A673 (cell line): ENCODE measurements at regions not wholly inside any gene's neighbourhood (a gene's known extent, or its start where the extent isn't known, plus 50 kb on each side); places are given as distances from the start of the nearest gene placed in this dataset.

ENCODE experiments used
- BruUV-seq: library from RNA; stranded (reverse); fragments of 400-500 nt; replicated peaks from 2 replicates; lab custom pipeline; 2021; lab: Mats Ljungman, UMichigan
- CTCF ChIA-PET: fragments of 300-600 bp; sonication (Branson Sonifier 250); formaldehyde crosslinking; loops from one replicate; lab custom pipeline; 2022; ENCODE audit warnings: antibody characterized with exemption; lab: Charles Lee
- POLR2A ChIA-PET: fragments of 300-600 bp; sonication (Branson Sonifier 250); formaldehyde crosslinking; loops from one replicate; lab custom pipeline; 2022; ENCODE audit warnings: antibody characterized with exemption; ENCODE audit not compliant: low non-redundant PET; lab: Charles Lee
- DNase-seq: peaks from one replicate; pipeline ENCODE4 v3.0.0-alpha.2; 2015; ENCODE audit warnings: low spot score
- H3K27ac ChIP-seq: fragments of 200-600 bp; sonication (generic); 2 replicates; pipeline ENCODE4 v1.5.1; 2016; ENCODE audit warnings: mixed run types, low read depth, mild to moderate bottlenecking, mixed read lengths, antibody characterized with exemption, low read length; ENCODE audit not compliant: poor library complexity, severe bottlenecking
- H3K27me3 ChIP-seq: fragments of 200-600 bp; sonication (generic); replicated peaks from 2 replicates; pipeline ENCODE4 v1.6.1; 2017; ENCODE audit warnings: mixed run types, low read depth, mild to moderate bottlenecking, mixed read lengths, antibody characterized with exemption, low read length; ENCODE audit not compliant: insufficient read depth, poor library complexity
- H3K36me3 ChIP-seq: fragments of 200-600 bp; sonication (generic); 2 replicates; pipeline ENCODE4 v1.6.1; 2016; ENCODE audit warnings: mixed run types, mild to moderate bottlenecking, mixed read lengths, antibody characterized with exemption, low read length; ENCODE audit not compliant: insufficient read depth, poor library complexity, severe bottlenecking
- H3K4me1 ChIP-seq: fragments of 200-600 bp; sonication (generic); 2 replicates; pipeline ENCODE4 v1.6.1; 2017; ENCODE audit warnings: mixed run types, mild to moderate bottlenecking, mixed read lengths, antibody characterized with exemption, low read length; ENCODE audit not compliant: insufficient read depth, poor library complexity, severe bottlenecking
- H3K4me3 ChIP-seq: fragments of 200-600 bp; sonication (generic); 2 replicates; pipeline ENCODE4 v1.5.1; 2016; ENCODE audit warnings: low read depth, mixed run types, mild to moderate bottlenecking, mixed read lengths, low read length; ENCODE audit not compliant: poor library complexity, severe bottlenecking
- H3K9me3 ChIP-seq: fragments of 200-600 bp; sonication (generic); 2 replicates; pipeline ENCODE4 v1.6.1; 2016; ENCODE audit warnings: mixed run types, low read depth, mild to moderate bottlenecking, mixed read lengths, antibody characterized with exemption, low read length; ENCODE audit not compliant: poor library complexity, severe bottlenecking
- EZH2 ChIP-seq: fragments of 200-600 bp; sonication (generic); IDR thresholded peaks from 2 replicates; pipeline ENCODE4 v1.6.1; 2017; ENCODE audit warnings: borderline replicate concordance, low read depth, mild to moderate bottlenecking, mixed read lengths, antibody characterized with exemption, low read length; ENCODE audit not compliant: poor library complexity, severe bottlenecking
- intact Hi-C: fragments of 100-400 bp; cut with micrococcal nuclease; formaldehyde crosslinking; loops from one replicate; pipeline ENCODE4 v1.10.0; 2022; ENCODE audit not compliant: unreplicated experiment
- TF ChIP-seq, protein P1 (sequence below): fragments of 300-800, 200-600 bp; sonication (generic); conservative IDR thresholded peaks from 2 replicates; pipeline ENCODE4 v1.5.1; 2017; ENCODE audit warnings: low read depth, mild to moderate bottlenecking, antibody characterized with exemption, low read length, moderate library complexity, mixed read lengths

DNA sequence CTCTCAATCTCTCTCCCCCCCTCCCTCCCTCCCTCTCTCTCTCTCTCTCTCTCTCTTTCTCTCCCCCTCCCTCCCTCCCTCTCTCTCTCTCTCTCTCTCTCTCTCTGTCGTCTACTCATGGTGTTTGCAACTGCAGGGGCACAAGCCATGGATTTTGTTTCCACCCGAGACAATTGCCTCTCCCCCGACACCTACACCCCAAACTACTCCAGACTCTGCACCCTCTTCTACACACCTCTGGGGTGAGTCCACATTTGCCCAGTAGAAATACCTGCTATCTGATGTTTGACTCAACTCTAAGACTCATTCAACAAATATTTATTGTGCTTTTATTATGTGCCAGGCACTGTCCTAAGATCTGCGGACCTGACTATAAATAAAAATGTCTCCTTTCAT is 93.7 kb downstream of the TMEM17 start:
- POLR2A ChIA-PET = no interaction called here
- H3K4me1 ChIP-seq = no peaks in the 10 kb centered on the region
- no peak overlapping the region for H3K27ac ChIP-seq
- intact Hi-C loops = loop anchor here (2.0 to 10.0 kb wide), 2 partner anchors 218 to 494 kb away; partner anchors contain the start of gene B3GNT2
- CTCF ChIA-PET = interaction anchor here (1.3 kb wide), 1 partner anchor 419 kb away, joined by 4 read pairs; no protein-coding TSS in a partner anchor
- DNase-seq = no peak
- no TSS peak for BruUV-seq
- no peaks in the 10 kb centered on the region for H3K9me3 ChIP-seq
- no peaks in the 10 kb centered on the region for H3K36me3 ChIP-seq
- TF ChIP-seq, protein P1, sequence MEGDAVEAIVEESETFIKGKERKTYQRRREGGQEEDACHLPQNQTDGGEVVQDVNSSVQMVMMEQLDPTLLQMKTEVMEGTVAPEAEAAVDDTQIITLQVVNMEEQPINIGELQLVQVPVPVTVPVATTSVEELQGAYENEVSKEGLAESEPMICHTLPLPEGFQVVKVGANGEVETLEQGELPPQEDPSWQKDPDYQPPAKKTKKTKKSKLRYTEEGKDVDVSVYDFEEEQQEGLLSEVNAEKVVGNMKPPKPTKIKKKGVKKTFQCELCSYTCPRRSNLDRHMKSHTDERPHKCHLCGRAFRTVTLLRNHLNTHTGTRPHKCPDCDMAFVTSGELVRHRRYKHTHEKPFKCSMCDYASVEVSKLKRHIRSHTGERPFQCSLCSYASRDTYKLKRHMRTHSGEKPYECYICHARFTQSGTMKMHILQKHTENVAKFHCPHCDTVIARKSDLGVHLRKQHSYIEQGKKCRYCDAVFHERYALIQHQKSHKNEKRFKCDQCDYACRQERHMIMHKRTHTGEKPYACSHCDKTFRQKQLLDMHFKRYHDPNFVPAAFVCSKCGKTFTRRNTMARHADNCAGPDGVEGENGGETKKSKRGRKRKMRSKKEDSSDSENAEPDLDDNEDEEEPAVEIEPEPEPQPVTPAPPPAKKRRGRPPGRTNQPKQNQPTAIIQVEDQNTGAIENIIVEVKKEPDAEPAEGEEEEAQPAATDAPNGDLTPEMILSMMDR = no peak
- TF ChIP-seq EZH2 = no peak
- no peak overlapping the region for H3K4me3 ChIP-seq
- H3K27me3 ChIP-seq = no peaks in the 10 kb centered on the region

DNA sequence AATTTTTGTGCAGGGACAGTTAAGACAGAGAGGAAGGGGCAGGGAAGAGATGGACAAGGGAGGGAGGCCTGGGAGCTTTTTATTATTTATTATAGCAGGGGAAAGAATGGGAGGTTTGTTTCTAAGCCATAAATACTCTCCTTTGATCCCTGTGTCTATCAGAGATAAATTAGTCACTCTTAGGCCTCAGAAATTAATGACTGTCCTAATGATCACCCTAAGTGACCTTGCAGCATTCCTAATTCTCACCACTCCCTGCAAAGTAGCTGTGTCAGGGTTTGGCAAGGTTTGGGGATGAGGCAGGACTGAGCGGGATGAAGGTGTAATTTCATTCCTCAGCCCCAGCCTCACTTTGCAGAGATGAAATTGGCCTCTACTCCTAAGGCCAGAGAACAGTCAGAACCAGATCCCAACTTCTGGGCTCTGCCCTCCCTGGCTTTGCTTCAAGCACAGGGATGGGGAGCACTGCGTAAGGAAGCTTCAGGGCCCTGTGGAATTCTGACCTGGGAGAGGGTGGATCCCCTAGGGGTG is 95.0 kb downstream of the TMEM17 start:
- DNase-seq = no peak
- TF ChIP-seq, protein P1 = no peak
- no peak for TF ChIP-seq EZH2
- ChIA-PET CTCF (interaction anchor here (0.6 to 1.3 kb wide), 2 partner anchors 195 to 418 kb away, joined by 4 read pairs; no protein-coding TSS in a partner anchor), POLR2A (no interaction called here)
- Histone ChIP-seq H3K27ac (no peak overlapping the region), H3K4me1 (no peaks in the 10 kb centered on the region), H3K9me3 (no peaks in the 10 kb centered on the region), H3K36me3 (no peaks in the 10 kb centered on the region), H3K4me3 (no peak overlapping the region), H3K27me3 (no peaks in the 10 kb centered on the region)
- intact Hi-C loops = loop anchor here (1.0 to 10.0 kb wide), 2 partner anchors 216 to 418 kb away; partner anchors contain the start of gene B3GNT2
- BruUV-seq = no TSS peak

- Histone ChIP-seq H3K27ac (no peak overlapping the region), H3K4me3 (no peak overlapping the region), H3K27me3 (no peaks in the 10 kb centered on the region), H3K9me3 (no peaks in the 10 kb centered on the region), H3K4me1 (no peaks in the 10 kb centered on the region), H3K36me3 (no peaks in the 10 kb centered on the region)
- no TSS peak for BruUV-seq
- no peak for DNase-seq
- TF ChIP-seq EZH2 = no peak
- TF ChIP-seq, protein P1 = no peak
- intact Hi-C loops = loop anchor here (1.0 to 10.0 kb wide), 2 partner anchors 215 to 417 kb away; partner anchors contain the start of gene B3GNT2
- ChIA-PET POLR2A (no interaction called here), CTCF (no interaction called here)
Measured at GRCh38 chr2:62410015-62410453, 96.0 kb downstream of the TMEM17 start.
